HK-2 (cell line): ENCODE measurements at regions not wholly inside any gene's neighbourhood (a gene's known extent, or its start where the extent isn't known, plus 50 kb on each side); places are given as distances from the start of the nearest gene placed in this dataset.
A peak's percentile ranks its signal among the peaks of the same experiment; 100 is the strongest.

Source experiments
- DNase-seq: peaks from one replicate; pipeline ENCODE4 v3.0.0-alpha.2; 2018; ENCODE audit not compliant: unreplicated experiment

- no peak for DNase-seq
Measured at GRCh38 chr4:1524761-1525160, 118.5 kb upstream of the NKX1-1 start.

DNA sequence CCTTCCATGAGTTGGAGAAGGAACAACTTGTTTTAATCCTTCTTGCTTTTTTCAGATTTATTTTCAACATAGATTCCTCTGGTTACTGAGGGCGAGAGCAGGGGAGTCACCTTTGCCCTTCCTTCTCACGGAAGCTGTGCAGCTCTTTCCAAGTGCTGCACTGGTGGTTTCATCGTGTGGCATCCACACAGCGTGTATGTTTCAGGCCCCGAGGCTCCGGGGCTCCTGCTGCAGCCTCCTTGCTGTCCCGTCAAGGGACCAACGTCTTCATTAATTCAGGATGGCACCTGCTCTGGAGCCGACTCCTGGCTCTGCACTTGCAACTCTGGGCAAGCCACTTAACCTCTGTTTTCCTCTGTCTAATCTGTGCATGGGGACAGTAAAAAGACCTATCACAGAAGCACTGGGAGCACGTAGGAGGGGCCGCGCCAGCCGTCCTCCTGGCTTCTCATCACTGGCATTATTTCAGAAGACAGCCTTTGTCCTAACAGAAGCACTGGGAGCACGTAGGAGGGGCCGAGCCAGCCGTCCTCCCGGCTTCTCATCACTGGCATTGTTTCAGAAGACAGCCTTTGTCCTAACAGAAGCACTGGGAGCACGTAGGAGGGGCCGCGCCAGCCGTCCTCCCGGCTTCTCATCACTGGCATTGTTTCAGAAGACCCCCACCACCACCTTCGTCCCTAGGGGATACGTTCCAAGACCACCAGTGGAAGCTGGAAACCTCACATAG, 117.8 kb upstream of the NKX1-1 start:
- no peak for DNase-seq

- DNase-seq: no peak
Measured at GRCh38 chr4:1523506-1523905, 117.3 kb upstream of the NKX1-1 start.

DNA sequence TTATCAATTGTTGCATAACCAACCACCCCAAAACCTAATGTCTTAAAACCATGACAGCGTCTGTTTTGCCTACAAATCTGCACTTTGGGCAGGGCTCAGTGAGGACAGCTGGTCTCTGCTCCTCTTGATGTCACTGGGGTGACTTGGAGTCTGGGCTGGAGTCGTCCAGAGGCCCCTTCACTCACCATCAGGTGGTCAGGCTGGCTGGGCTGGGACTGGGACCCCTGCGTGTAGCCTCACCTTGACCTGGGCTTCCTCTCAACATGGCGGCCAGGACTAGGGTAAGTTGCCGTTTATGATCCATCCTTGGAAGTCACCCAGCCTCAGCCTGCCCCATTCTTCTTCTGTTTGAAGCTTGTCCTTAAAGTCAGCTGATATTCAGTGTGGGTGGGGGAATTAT, 116.8 kb upstream of the NKX1-1 start:
- no peak for DNase-seq

DNA sequence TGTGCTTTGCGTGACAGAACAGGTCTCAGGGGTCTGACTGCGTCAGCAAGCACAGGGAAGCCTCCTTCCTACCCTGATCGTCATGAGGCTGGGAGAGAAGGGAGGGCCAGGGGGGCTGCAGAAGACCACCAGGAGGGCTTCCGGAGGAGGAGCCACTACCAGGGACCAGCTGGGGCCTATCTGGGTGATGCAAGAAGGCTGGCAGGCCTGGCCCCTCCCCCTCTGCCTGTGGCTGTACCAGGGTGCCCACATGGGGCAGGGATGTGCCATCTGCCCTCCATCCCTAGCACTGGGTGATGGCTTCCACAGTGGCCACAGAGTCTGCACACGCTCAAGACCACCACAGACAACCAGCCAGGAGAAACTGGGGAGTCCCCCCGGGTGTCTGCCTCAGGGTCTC, 116.4 kb upstream of the NKX1-1 start:
- no peak for DNase-seq

DNA sequence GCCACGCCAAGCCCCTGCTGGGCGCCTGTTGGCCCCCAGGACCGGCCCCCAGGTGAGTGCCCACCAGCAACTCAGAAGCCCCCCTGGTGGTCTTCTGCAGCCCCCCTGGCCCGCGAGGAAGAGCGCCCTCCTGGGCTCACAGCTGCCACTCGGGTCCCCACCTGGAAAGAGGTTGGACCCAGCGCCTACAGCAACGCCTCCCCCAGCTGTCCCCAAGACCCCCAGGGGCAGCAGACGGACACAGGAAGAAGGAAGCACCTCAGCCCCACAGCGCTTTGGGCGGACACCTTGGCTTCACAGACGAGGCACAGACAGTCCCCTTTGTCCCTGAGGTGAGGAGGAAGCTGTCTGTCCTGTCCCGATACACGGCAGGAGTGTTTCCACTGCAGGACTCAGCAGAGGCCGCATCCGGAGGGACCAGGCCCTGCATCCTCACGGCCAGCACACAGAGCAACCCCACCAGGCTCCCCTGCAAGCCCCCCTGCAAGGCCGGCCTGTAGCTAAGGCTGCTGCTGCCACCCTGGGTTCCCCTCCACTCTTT, 115.6 kb upstream of the NKX1-1 start:
- DNase-seq: no peak

GRCh38 chr4:1520795-1521576, 114.7 kb upstream of the NKX1-1 start:
- DNase-seq: peak; percentile 37

DNA sequence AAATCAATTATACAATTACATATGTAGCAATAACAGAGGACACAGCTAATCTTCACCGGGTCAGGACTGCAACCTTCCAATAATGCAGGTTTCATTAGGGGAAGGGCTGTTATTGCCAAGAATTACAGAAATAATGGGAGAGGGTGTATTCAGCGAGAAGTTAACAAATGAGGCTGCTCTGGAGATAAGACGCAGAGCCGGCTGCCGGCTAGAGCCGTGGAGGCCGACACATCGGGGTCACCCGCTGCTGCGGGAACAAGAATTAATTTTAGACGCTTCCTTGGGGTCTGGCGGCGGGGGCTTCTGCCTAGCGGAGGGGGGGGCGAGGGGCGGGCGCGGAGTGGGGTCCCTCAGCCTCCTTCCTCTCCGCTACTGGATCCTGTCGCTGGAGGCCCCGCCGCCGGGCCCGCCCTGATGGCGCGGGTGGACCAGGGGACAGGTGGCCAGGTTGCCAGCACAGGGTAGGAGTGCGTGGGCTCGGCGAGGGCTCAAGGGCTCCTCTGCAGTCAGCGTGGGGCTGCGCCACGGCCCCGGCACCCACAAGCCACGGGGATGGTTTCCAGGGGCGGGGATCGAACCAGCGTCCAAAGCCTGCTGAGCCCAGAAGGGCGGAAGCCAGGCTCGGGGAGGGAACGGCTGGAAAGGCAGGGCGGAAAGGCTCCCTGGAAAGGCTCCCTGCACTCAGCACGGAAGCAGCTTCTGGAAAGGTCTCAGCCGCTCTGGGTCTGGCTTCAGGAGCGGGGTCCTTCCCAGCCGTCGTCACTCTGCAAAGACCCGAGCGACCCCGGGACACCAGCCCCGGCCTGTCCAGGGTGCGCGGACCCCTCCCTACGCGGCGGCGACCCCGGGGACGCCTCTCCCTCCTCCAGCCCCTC, 113.8 kb upstream of the NKX1-1 start:
- no peak for DNase-seq

DNA sequence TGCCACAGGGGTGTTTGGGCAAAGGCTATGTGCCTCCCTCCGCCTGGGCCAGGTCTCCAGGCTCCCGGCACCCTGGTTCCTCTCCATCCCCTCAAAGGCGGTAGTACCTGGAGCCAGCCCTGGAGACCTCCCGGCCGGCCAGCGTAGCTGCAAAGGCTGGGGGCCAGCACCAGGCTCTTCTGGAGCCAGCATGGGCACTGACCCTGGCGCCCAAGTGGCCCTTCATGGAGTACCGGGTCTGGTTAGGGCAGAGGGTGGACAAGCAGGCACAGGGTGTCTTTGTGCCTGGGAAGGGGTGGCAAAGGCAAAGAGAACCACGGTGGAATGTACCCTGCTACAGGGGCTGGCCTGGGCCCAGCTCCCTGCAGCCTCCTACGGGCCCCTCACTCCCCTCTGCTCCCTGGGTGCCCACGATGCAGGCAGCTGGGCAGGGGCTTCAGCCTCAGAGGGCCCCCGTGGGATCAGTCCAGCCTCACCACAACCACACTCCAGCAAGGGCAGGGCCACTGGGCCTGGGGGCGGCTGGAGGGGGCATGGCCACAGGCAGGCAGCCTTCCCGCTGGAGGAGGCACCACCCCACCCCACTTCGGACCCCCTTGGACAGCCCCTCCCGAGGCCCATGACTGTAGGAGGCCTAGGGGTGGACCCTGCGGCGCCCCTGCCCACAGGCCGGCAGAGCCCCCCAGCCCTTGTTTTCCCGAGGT, 112.9 kb upstream of the NKX1-1 start:
- no peak for DNase-seq

DNA sequence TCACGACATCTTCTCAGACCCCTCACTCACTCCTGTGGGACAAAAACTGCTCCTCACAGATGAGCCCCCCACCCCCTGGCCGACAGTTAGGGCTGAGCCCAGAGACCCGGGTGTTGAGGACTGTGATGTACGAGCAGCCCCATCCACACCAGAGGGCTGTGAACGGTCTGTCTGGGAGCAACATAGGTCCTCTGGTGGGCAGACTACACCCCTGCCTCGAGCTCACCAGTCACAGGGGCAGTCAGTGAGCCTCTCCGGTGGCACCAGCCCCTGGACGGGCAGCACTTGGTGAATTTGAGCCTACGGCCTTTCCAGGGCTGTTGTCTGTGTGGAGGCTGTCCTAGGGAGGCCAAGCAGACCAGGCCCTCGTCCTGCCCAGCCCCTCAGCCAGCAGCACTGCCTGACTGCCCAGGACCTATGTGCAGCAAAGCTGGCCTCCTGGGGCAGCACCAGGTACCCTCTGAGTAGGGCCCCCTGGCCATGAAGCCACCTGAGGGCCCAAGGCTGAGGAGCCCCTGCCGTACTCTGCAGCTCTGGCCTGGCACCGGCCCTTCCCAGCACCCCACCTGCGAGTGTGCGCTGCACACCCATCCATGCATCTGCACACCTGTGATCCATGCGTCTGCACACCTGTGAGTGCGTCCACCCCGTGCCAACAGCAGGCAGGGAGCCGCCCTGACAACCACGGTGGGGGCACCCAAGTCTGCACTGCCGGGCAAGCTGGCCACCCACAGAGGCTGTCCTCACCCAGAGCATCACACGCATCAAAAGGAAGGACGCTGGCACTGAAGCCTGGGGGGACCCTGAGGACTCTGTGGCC, 111.6 kb upstream of the NKX1-1 start:
- DNase-seq: no peak

DNA sequence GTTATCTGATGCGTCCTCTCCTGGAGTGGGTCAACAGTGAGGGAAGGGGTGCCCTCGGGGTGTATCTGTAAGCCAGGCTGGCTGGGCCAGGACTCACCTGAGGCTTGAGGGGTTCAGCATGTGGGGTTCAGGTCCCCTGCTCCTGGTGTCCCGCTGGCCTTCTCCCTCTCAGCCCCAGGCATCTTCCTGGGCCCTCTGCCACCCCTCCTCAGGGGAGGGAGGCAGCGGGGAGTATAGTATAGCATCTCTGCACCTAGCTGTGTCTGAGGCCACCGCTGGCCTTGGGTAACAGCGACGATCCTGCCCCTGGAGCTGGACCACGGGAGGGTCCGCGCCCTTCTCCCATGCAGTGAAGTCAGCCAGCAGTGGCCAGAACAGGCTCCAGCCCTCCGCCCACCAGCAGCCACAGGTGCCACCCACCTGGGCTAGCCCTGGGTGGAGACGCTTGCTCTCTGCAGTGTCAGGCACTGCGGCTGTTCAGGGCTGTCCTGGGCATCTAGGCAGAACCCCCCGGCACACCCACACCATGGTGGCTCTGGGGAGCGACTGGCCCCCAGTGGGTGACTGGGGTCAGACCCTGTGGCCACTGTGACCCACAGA, 110.7 kb upstream of the NKX1-1 start:
- DNase-seq: no peak

GRCh38 chr4:1516261-1516660, 110.0 kb upstream of the NKX1-1 start:
- DNase-seq: no peak

DNA sequence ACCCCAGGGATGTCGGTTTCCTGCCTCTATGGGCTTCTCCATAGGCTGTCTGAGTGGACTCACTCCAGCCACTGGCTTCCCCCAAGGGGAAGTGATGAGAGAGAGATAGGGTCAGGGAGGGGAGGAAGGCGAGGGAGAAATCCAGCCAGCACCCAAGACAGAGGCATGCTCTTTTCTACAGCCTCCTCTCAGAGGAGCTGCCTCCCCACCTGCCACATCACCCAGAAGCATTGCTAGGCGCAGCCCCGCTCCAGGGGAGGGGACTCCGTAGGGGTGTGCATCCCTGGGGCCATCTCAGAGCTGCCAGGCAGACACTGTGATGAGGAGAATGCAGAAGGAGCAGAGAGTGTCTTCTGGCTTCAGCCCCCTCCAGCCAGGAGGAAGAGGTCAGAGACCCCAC, 109.5 kb upstream of the NKX1-1 start:
- DNase-seq: no peak

DNA sequence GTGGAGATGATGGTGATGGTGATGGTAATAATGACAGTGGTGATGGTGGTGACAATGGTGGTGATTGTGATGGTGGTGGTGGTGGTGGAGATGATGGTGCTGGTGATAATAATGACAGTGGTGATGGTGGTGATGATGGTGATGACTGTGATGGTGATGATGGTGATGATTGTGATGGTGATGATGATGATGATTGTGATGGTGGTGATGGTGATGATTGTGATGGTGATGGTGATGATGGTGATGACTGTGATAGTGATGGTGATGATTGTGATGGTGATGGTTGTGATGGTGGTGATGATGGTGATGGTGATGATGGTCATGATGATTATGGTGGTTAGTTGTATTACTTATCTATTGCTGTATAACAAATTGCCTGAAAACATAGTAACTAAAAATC, 108.9 kb upstream of the NKX1-1 start:
- DNase-seq: no peak

DNA sequence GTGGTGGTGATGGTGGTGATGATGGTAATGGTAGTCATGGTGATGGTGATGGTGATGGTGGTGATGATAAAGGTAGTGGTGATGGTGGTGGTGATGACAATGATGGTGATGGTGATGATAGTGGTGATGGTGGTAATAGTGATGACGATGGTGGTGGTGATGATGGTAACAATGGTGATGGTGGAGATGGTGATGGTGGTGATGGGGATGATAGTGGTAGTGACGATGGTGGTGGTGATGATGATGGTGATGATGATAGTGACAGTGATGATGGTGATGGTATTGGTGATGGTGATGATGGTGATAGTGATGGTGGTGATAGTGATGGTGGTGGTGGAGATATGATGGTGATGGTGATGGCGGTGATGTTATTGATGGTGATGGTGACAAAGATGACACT, 108.4 kb upstream of the NKX1-1 start:
- DNase-seq: no peak

DNA sequence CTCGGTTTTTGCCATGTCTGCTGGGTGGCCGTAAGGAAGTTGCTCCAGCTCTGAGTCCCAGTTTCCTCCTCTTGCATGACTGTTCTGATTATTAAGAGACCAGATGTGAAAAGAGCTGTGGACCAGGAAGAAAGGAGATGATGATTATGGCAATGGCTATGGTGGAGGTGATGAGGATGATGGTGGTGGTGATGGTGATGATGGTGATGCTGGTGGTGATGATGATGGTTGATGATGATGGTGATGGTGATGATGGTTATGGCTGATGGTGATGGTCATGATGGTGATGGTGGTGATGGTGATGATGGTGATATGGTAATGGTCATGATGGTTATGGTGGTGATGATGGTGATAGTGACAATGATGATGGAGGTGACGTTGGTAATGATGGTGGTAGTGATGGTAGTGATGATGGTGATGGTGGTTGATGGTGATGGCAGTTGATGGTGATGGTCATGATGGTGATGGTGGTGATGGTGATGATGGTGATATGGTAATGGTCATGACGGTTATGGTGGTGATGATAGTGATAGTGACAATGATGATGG, 107.8 kb upstream of the NKX1-1 start:
- no peak for DNase-seq

DNA sequence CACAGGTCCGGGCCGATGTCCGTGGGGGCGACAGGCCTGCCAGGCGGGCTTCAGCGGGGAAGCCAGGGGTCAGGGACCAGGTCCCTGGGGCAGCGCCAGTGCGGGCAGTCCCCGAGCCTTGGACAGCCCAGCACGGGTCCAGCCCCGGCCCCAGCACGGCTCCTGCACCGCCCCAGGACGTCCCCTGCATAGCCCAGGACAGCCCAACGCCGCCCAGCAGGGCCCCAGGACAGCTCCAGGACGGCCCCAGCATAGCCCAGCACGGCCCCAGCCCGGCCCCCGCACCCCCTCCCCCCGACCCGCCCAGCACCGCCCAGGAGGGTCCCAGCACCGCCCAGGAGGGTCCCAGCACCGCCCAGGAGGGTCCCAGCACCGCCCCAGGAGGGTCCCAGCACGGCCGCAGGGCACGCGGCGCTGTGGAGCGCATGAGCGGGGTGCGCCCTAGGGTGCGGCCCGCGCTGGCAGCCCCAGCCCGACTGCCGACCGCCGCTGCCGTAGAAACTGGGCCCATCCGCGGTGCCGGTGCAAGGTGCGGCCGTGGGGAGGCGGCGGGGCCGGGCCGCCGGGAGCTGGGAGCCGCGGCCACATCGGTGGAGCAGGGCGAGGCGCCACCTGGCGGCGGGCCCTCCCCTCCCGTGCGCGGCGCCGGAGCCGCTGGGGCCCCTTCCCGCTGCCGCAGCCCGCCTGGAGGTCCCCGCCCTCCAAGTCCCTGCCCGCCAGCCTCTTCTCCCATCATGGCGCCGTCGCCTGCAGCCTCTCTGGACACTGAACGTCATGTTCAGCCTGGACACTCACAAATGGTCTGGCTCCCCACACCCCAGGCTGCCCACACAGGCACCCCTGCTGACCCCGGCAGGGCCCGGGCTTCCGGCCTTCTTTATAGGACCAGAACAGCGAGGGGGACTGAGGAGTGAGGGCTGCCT, 106.8 kb upstream of the NKX1-1 start:
- peak; percentile 46 for DNase-seq

GRCh38 chr4:1512051-1512737, 106.0 kb upstream of the NKX1-1 start:
- DNase-seq: no peak
